Astrocyte of the spinal cord (primary cell): ENCODE measurements at regions not wholly inside any gene's neighbourhood (a gene's known extent, or its start where the extent isn't known, plus 50 kb on each side); places are given as distances from the start of the nearest gene placed in this dataset.
A peak's percentile ranks its signal among the peaks of the same experiment; 100 is the strongest.
"Not testable (repeated sequence)": the region's sequence is repeated elsewhere in the genome, so short reads cannot be mapped to it uniquely, and the experiment has no call there.

ENCODE experiments used
- DNase-seq: peaks from one replicate; pipeline ENCODE4 v3.0.0; 2011; ENCODE audit warnings: low read depth, low spot score
- H3K4me3 ChIP-seq: 2 replicates; pipeline ENCODE4 v1.5.1; 2011; ENCODE audit warnings: low read depth, mild to moderate bottlenecking, low read length, moderate library complexity
- CTCF ChIP-seq: IDR thresholded peaks from 2 replicates; pipeline ENCODE4 v1.5.1; 2012; ENCODE audit warnings: low read depth, mild to moderate bottlenecking, low read length, inconsistent platforms
- in situ Hi-C: cut with HindIII; loops from 2 replicates; pipeline ENCODE4 v1.10.0; 2017; ENCODE audit warnings: low sequenced_read_pairs

GRCh38 chr18:11454040-11454439 is 155.4 kb upstream of the SLC35G4 start:
- in situ Hi-C loops, result no loop called here
- no peak for DNase-seq
- no peak for TF ChIP-seq CTCF
- H3K4me3 ChIP-seq, result no peak overlapping the region

- DNase-seq, in situ Hi-C loops, H3K4me3 ChIP-seq: not testable (repeated sequence)
Observed at GRCh38 chr18:11444169-11444568, 165.2 kb upstream of the SLC35G4 start.

- TF ChIP-seq CTCF, result no peak
- no peak for DNase-seq
- no peak overlapping the region for H3K4me3 ChIP-seq
- in situ Hi-C loops, result no loop called here
Observed at GRCh38 chr18:11437046-11437445, 172.3 kb upstream of the SLC35G4 start.

- no peak for TF ChIP-seq CTCF
- DNase-seq, result no peak
- in situ Hi-C loops, result no loop called here
- H3K4me3 ChIP-seq, result no peak overlapping the region
Observed at GRCh38 chr18:11432360-11432811, 177.0 kb upstream of the SLC35G4 start.

- in situ Hi-C loops, result no loop called here
- H3K4me3 ChIP-seq, result no peak overlapping the region
- no peak for TF ChIP-seq CTCF
- no peak for DNase-seq
Observed at GRCh38 chr18:11429876-11430275, 179.5 kb upstream of the SLC35G4 start.

GRCh38 chr18:11425211-11425610 is 184.2 kb upstream of the SLC35G4 start:
- H3K4me3 ChIP-seq, result no peak overlapping the region
- no peak for TF ChIP-seq CTCF
- DNase-seq, result peak; percentile 34
- in situ Hi-C loops, result no loop called here

- no peak for DNase-seq
- H3K4me3 ChIP-seq, result no peak overlapping the region
- in situ Hi-C loops, result no loop called here
- TF ChIP-seq CTCF, result no peak
Observed at GRCh38 chr18:11419338-11419737, 190.1 kb upstream of the SLC35G4 start.
